B cell (primary cell): ENCODE measurements at regions not wholly inside any gene's neighbourhood (a gene's known extent, or its start where the extent isn't known, plus 50 kb on each side); places are given as distances from the start of the nearest gene placed in this dataset.

Source experiments
- CTCF ChIP-seq: fragments of 200-600 bp; IDR thresholded peaks from one replicate; pipeline ENCODE4 v1.8.0; 2022; ENCODE audit warnings: antibody characterized with exemption, mild to moderate bottlenecking
- EZH2 ChIP-seq: IDR thresholded peaks from 2 replicates; pipeline ENCODE4 v1.6.1; 2012; ENCODE audit warnings: borderline replicate concordance, low read depth, mild to moderate bottlenecking, moderate library complexity, low read length; ENCODE audit not compliant: insufficient read depth, poor library complexity, severe bottlenecking

GRCh38 chr10:11678074-11678793 is 63.9 kb upstream of the ECHDC3 start:
- TF ChIP-seq CTCF (no peak), EZH2 (no peak)
